ENCODE measurements at regions not wholly inside any gene's neighbourhood (a gene's known extent, or its start where the extent isn't known, plus 50 kb on each side); places are given as distances from the start of the nearest gene placed in this dataset.
"Not testable (repeated sequence)": the region's sequence is repeated elsewhere in the genome, so short reads cannot be mapped to it uniquely, and the experiment has no call there.

DNA sequence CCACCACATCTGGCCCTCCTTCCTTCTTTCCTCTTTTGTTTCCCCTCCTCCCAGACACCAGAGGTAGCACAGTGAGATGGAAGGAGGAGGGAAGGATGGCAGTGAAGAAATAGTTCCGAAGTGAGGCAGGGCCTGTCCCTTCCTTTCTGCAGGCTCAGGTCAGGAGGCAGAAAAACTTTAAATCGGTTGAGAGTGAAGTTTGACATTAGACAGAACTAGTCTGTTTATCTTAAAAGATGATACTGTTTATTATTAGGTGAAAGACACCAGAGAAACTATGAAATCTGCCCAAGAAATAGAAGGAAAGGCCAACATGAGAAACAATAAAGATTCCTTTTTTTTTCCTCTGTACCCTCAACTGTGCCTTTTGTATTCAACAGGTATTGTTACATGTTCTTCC, 670.3 kb downstream of the UTRN start:
- Mint-ChIP-seq H3K36me3 (ENCODE audit: low read depth) (no peaks in the 10 kb centered on the region), H3K27ac (no peak overlapping the region), H3K4me3 (no peak overlapping the region), H3K4me1 (no peaks in the 10 kb centered on the region), H3K27me3 (ENCODE audit: low read depth) (no peaks in the 10 kb centered on the region), H3K9me3 (no peaks in the 10 kb centered on the region)
- TF ChIP-seq, protein P1, sequence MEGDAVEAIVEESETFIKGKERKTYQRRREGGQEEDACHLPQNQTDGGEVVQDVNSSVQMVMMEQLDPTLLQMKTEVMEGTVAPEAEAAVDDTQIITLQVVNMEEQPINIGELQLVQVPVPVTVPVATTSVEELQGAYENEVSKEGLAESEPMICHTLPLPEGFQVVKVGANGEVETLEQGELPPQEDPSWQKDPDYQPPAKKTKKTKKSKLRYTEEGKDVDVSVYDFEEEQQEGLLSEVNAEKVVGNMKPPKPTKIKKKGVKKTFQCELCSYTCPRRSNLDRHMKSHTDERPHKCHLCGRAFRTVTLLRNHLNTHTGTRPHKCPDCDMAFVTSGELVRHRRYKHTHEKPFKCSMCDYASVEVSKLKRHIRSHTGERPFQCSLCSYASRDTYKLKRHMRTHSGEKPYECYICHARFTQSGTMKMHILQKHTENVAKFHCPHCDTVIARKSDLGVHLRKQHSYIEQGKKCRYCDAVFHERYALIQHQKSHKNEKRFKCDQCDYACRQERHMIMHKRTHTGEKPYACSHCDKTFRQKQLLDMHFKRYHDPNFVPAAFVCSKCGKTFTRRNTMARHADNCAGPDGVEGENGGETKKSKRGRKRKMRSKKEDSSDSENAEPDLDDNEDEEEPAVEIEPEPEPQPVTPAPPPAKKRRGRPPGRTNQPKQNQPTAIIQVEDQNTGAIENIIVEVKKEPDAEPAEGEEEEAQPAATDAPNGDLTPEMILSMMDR (IDR thresholded peaks at IDR 0.05; ENCODE audit: unreplicated experiment in 3 of 3): no peak

DNA sequence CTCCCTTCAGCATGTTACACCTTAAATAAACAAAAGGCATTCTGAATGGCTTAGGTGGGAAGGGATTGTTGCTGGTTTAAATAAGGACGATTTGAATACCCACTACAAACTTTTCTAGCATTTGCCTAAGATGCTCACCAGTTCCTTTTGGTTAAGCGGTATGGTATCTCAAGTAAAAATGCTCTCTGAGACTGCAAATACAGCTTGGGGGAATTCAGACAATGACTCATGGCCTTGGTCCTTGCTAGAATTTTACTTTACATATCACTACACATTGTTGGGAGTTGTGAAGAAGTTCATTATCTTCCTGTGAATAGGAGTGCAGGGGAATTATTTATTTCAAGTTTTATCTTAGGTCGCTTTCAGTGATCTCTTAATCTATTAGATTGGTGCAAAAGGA, 670.7 kb downstream of the UTRN start:
- Mint-ChIP-seq H3K4me3 (no peak overlapping the region), H3K9me3 (no peaks in the 10 kb centered on the region), H3K27ac (no peak overlapping the region), H3K27me3 (ENCODE audit: low read depth) (no peaks in the 10 kb centered on the region), H3K4me1 (no peaks in the 10 kb centered on the region), H3K36me3 (ENCODE audit: low read depth) (no peaks in the 10 kb centered on the region)
- TF ChIP-seq, protein P1 (IDR thresholded peaks at IDR 0.05; ENCODE audit: unreplicated experiment in 3 of 3): no peak

DNA sequence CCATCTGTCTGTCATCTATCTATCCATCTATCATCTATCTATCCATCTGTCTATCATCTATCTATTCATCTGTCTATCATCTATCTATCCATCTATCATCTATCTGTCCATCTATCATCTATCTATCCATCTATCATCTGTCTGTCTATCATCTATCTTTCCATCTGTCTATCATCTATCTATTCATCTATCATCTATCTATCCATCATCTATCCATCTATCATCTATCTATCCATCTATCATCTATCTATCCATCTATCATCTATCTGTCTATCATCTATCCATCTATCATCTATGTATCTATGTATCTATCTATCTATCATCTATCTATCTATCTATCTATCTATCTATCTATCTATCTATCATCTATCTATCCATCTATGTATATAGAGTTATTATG, 671.6 kb downstream of the UTRN start:
- not testable (repeated sequence) for H3K36me3 Mint-ChIP-seq (ENCODE audit: low read depth); H3K4me1 Mint-ChIP-seq; H3K4me3 Mint-ChIP-seq; H3K27me3 Mint-ChIP-seq (ENCODE audit: low read depth); H3K27ac Mint-ChIP-seq; H3K9me3 Mint-ChIP-seq

DNA sequence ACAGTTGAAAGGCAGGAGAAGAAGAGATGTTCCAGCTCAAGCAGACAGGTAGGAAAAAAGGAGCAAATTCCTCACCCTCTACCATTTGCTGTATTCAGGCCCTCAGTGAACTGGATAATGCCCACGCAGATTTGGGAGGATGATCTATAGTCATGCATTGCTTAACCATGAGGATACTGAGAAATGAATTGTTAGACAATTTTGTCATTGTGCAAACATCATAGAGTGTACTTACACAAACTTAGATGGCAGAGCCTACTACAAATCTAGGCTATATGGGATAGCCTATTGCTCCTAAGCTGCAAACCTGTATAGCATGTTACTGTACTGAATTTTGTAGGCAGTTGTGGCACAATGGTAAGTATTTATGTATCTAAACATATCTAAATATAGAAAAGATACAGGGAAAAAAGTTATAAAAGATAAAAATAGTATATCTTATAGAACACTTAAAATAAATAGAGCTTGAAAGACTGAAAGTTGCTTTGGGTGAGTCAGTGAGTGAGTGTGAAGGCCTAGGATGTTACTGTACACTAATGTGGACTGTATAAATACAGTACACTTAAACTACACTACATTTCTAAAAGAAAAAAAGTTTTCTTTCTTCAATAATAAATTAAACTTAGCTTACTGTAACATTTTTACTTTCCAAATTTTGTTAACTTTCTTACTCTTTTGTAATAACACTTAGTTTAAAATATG, 672.3 kb downstream of the UTRN start:
- Mint-ChIP-seq H3K27ac (no peak overlapping the region), H3K9me3 (no peaks in the 10 kb centered on the region), H3K27me3 (ENCODE audit: low read depth) (no peaks in the 10 kb centered on the region), H3K36me3 (ENCODE audit: low read depth) (no peaks in the 10 kb centered on the region), H3K4me1 (no peaks in the 10 kb centered on the region), H3K4me3 (no peak overlapping the region)
- TF ChIP-seq, protein P1 (IDR thresholded peaks at IDR 0.05; ENCODE audit: unreplicated experiment in 3 of 3): no peak

DNA sequence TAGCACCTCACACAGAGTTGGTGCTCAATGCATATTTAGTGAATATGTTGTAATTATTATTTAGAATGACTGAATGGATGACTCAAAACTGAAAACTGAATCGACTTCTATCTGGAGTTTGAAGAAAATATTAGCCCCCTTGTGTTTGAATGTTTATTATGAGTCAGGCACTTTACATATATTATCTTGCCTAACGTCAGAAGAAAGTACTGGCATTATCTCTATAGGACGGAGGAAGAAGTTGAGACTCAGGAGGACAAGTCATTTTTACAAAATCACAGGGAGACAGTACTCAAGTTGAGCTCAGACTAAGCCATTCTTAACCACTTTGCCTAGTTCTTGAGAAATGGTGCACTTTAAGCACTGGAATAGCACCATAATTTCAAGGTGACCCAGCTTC, 684.0 kb downstream of the UTRN start:
- Mint-ChIP-seq H3K27me3 (ENCODE audit: low read depth) (no peaks in the 10 kb centered on the region), H3K27ac (peak overlapping the region in 1 of 3 experiments; percentile 37), H3K9me3 (peaks cover 8% of the 10 kb centered on the region), H3K4me3 (no peak overlapping the region), H3K4me1 (no peaks in the 10 kb centered on the region), H3K36me3 (ENCODE audit: low read depth) (no peaks in the 10 kb centered on the region)
- TF ChIP-seq, protein P1 (IDR thresholded peaks at IDR 0.05; ENCODE audit: unreplicated experiment in 3 of 3): no peak

DNA sequence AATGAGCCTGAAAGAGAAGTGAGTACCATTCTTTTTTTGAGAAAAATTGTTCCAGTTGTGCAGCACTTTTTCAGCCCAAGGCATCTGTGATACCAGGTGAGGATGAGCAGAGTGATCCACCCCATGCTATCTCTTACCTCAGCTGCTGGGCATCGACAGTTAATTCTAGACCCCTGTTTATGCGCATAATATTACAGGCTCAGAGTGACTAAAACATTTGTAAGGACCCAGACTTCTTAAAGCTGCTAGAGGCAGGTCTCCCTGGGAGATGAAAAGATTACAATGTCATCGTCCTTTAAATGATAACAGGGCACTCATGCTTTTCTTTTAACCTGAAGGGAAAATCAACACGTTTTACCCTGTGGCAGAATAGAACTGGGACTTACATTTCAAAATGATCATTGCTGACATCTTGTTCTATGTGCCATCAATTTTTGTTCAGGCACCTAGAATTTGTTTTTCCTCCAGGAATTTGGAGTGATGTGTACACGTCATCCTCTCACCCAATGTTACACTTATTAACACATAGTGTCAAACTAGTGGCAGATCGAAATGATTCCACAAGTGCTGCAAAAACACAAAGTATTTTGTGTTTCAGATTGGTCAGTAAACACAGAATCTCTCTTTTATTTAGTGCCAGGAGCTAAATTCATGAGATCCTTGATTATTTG, 684.6 kb downstream of the UTRN start:
- Mint-ChIP-seq H3K4me1 (no peaks in the 10 kb centered on the region), H3K27me3 (ENCODE audit: low read depth) (no peaks in the 10 kb centered on the region), H3K9me3 (peaks cover 11% of the 10 kb centered on the region), H3K27ac (no peak overlapping the region), H3K4me3 (no peak overlapping the region), H3K36me3 (ENCODE audit: low read depth) (no peaks in the 10 kb centered on the region)
- TF ChIP-seq, protein P1 (IDR thresholded peaks at IDR 0.05; ENCODE audit: unreplicated experiment in 3 of 3): no peak

DNA sequence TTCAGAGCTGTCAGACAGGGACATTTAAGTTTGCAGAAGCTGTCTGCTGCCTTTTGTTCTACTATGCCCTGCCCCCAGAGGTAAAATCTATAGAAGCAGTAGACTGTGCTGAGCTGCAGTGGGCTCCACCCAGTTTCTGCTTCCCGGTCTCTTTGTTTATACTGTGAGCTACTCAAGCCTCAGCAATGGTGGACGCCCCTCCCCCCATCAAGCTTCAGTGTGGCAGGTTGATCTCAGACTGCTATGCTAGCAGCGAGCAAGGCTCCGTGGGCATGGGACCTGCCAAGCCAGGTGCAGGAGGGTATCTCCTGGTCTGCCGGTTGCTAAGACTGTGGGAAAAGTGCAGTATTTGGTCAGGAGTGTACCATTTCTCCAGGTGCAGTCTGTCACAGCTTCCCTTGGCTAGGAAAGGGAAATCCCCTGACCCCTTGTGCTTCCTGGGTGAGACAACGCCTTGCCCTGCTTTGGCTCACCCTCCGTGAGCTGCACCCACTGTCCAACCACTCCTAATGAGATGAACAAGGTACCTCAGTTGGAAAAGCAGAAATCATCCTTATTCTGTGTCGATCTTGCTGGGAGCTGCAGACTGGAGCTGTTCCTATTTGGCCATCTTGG, 692.2 kb downstream of the UTRN start:
- not testable (repeated sequence) for H3K36me3 Mint-ChIP-seq (ENCODE audit: low read depth); H3K4me1 Mint-ChIP-seq; H3K27me3 Mint-ChIP-seq (ENCODE audit: low read depth); H3K4me3 Mint-ChIP-seq
- Mint-ChIP-seq H3K9me3 (peaks cover 20% of the 10 kb centered on the region), H3K27ac (peak overlapping the region in 1 of 3 experiments; percentile 36)

Measured in nephron (organoid).